HEK293T (cell line): ENCODE measurements at regions not wholly inside any gene's neighbourhood (a gene's known extent, or its start where the extent isn't known, plus 50 kb on each side); places are given as distances from the start of the nearest gene placed in this dataset.

Experiments used
- CTCF ChIA-PET: fragments of 350-600 bp; formaldehyde crosslinking; extraction: SDS; loops from one replicate; lab custom pipeline; 2021; ENCODE audit warnings: antibody characterized with exemption, inconsistent platforms; lab: Yijun Ruan, JAX
- POLR2A ChIA-PET: fragments of 350-600 bp; formaldehyde crosslinking; extraction: SDS; loops from one replicate; lab custom pipeline; 2020; ENCODE audit warnings: antibody characterized with exemption, inconsistent platforms; lab: Yijun Ruan, JAX
- DNase-seq: peaks from one replicate; pipeline ENCODE4 v3.0.0; 2012; ENCODE audit warnings: mixed read lengths; ENCODE audit errors: extremely low spot score
- ARNT ChIP-seq: fragments of 450-650 bp; IDR thresholded peaks from 2 replicates; pipeline ENCODE4 v1.6.1; 2017; ENCODE audit warnings: mild to moderate bottlenecking
- BHLHE40 ChIP-seq: fragments of 450-650 bp; IDR thresholded peaks from 2 replicates; pipeline ENCODE4 v1.6.1; 2016; ENCODE audit warnings: mild to moderate bottlenecking, moderate library complexity, borderline replicate concordance
- CTBP1 ChIP-seq: fragments of 450-650 bp; IDR thresholded peaks from 2 replicates; pipeline ENCODE4 v1.6.1; 2016; ENCODE audit warnings: borderline replicate concordance
- ELF4 ChIP-seq: fragments of 450-650 bp; IDR thresholded peaks from 2 replicates; pipeline ENCODE4 v1.6.1; 2017; ENCODE audit warnings: antibody characterized with exemption
- FOXA1 ChIP-seq: fragments of 450-650 bp; IDR thresholded peaks from 2 replicates; pipeline ENCODE4 v1.6.1; 2016; ENCODE audit warnings: mild to moderate bottlenecking
- FOXK2 ChIP-seq: fragments of 450-650 bp; IDR thresholded peaks from 2 replicates; pipeline ENCODE4 v1.6.1; 2016; ENCODE audit warnings: mild to moderate bottlenecking
- FOXM1 ChIP-seq: fragments of 450-650 bp; IDR thresholded peaks from 2 replicates; pipeline ENCODE4 v1.6.1; 2017; ENCODE audit warnings: mild to moderate bottlenecking, borderline replicate concordance
- HDGF ChIP-seq: fragments of 450-650 bp; IDR thresholded peaks from 2 replicates; pipeline ENCODE4 v1.6.1; 2017; ENCODE audit warnings: antibody characterized with exemption, borderline replicate concordance
- L3MBTL2 ChIP-seq: fragments of 450-650 bp; conservative IDR thresholded peaks from 2 replicates; pipeline ENCODE4 v1.6.1; 2016; ENCODE audit warnings: mild to moderate bottlenecking
- LEF1 ChIP-seq: fragments of 450-650 bp; IDR thresholded peaks from 2 replicates; pipeline ENCODE4 v1.6.1; 2017; ENCODE audit warnings: mild to moderate bottlenecking, borderline replicate concordance
- NFRKB ChIP-seq: fragments of 450-650 bp; IDR thresholded peaks from 2 replicates; pipeline ENCODE4 v1.6.1; 2016; ENCODE audit warnings: mild to moderate bottlenecking, moderate library complexity
- PKNOX1 ChIP-seq: fragments of 450-650 bp; IDR thresholded peaks from 2 replicates; pipeline ENCODE4 v1.6.1; 2016
- SP1 ChIP-seq: fragments of 450-650 bp; IDR thresholded peaks from 2 replicates; pipeline ENCODE4 v1.6.1; 2017
- SUZ12 ChIP-seq: fragments of 450-650 bp; IDR thresholded peaks from 2 replicates; pipeline ENCODE4 v1.6.1; 2016; ENCODE audit warnings: mild to moderate bottlenecking
- TARDBP ChIP-seq: fragments of 450-650 bp; IDR thresholded peaks from 2 replicates; pipeline ENCODE4 v1.6.1; 2016
- ZNF384 ChIP-seq: fragments of 450-650 bp; IDR thresholded peaks from 2 replicates; pipeline ENCODE4 v1.6.1; 2016

- TF ChIP-seq HDGF = no peak
- TF ChIP-seq PKNOX1 = no peak
- no peak for TF ChIP-seq NFRKB
- no peak for TF ChIP-seq ZNF384
- TF ChIP-seq SP1 = no peak
- no peak for TF ChIP-seq SUZ12
- no peak for TF ChIP-seq FOXK2
- no peak for DNase-seq
- POLR2A ChIA-PET = no interaction called here
- CTCF ChIA-PET = no interaction called here
Measured at GRCh38 chr18:53686965-53687364, 537.5 kb downstream of the MBD2 start.

- TF ChIP-seq TARDBP (no peak), FOXA1 (no peak), FOXM1 (no peak), SP1 (no peak), ELF4 (no peak), PKNOX1 (no peak), ARNT (no peak), FOXK2 (no peak), LEF1 (no peak), SUZ12 (no peak), NFRKB (no peak), HDGF (no peak), ZNF384 (no peak), BHLHE40 (no peak)
- POLR2A ChIA-PET = no interaction called here
- CTCF ChIA-PET = no interaction called here
- no peak for DNase-seq
Measured at GRCh38 chr18:53682796-53683195, 541.7 kb downstream of the MBD2 start.

- TF ChIP-seq FOXA1 (no peak), NFRKB (no peak), TARDBP (no peak), SP1 (no peak), L3MBTL2 (no peak), ELF4 (no peak), FOXK2 (no peak), FOXM1 (no peak), PKNOX1 (no peak), CTBP1 (no peak), HDGF (no peak), ZNF384 (no peak), BHLHE40 (no peak), LEF1 (no peak)
- CTCF ChIA-PET = no interaction called here
- POLR2A ChIA-PET = no interaction called here
- DNase-seq = no peak
Measured at GRCh38 chr18:53677480-53677879, 547.0 kb downstream of the MBD2 start.

- TF ChIP-seq SP1 (no peak), BHLHE40 (no peak), ARNT (no peak), FOXM1 (no peak), TARDBP (no peak), PKNOX1 (no peak), L3MBTL2 (no peak), HDGF (no peak), SUZ12 (no peak)
- POLR2A ChIA-PET = no interaction called here
- CTCF ChIA-PET = no interaction called here
- no peak for DNase-seq
Measured at GRCh38 chr18:53665701-53666100, 558.8 kb downstream of the MBD2 start.

- TF ChIP-seq HDGF (no peak), PKNOX1 (no peak), SP1 (no peak), ARNT (no peak), FOXK2 (no peak), CTBP1 (no peak), LEF1 (no peak), NFRKB (no peak), TARDBP (no peak), FOXM1 (no peak)
- DNase-seq = no peak
- CTCF ChIA-PET = no interaction called here
- POLR2A ChIA-PET = no interaction called here
Measured at GRCh38 chr18:53664575-53664974, 559.9 kb downstream of the MBD2 start.

GRCh38 chr18:53660306-53660705 lies 564.2 kb downstream of the MBD2 start:
- ChIA-PET POLR2A (no interaction called here), CTCF (no interaction called here)
- TF ChIP-seq ARNT (no peak), ELF4 (no peak), ZNF384 (no peak), PKNOX1 (no peak), HDGF (no peak), TARDBP (no peak), L3MBTL2 (no peak), FOXK2 (no peak), SP1 (no peak), FOXA1 (no peak)
- DNase-seq = no peak
